ENCODE measurements at regions not wholly inside any gene's neighbourhood (a gene's known extent, or its start where the extent isn't known, plus 50 kb on each side); places are given as distances from the start of the nearest gene placed in this dataset.

DNA sequence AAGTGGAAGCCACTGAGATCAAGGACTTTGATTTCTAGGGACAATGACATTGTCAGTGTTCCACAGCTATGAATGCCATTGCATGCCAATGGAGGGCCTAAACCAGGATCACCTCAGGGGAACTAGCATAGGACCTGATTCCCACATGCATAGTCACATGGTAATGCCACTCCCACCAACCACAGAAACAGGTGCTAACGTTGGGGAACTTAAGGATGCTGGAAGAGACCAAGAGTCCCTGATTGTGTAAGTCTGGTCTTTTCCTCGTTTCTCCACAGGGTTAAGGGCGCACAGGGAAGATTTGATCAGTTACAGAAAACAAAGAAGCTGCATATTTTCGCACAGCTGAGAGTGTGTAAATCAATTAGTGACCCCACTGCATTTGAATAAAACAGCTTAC is 59.4 kb upstream of the CD44 start (continued):
- no peak for TF ChIP-seq DPF2 (IDR thresholded peaks at IDR 0.05)

DNA sequence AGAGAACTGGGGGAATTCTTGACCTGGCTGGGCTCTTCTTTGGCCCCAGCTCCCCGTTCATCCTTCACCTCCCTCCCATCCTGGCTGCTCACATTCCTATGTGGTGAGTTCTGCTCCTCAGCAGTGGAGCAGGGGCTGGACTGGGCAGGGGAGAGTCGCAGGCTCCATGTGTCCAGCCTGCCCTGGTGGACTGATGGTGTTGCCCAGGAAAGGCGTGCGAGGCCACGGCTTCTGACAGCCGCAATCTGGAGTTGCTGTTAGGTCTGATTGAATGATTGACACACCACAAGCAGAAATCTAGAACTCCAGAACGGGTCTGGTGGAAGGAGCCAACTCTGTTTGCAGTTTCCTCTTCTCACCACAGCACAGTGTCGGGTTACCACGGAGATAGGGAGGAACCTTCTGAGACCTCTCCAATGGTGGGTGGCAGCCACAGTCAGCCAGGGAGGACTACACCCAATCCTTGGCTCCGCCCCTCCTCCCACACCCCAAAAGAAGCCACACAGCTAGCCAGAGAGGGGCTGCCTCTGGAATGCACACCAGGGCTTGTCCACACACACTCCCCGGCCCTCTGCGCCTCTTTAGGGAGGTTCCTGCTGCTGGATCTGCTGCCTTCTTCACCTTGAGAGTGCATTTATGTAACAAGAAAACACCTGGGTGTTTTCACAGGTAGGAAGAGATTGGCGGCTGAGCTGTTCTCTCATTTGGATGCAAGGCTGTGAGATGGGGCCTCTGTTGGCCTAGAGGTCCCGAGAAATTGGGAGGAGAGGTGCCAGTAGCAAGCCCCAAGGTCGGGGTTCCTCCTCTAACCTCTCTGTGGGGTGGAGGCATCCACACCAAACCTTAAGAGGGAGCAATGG is 56.4 kb upstream of the CD44 start:
- CTCF ChIA-PET (ENCODE audit: low intra/inter-chr PET ratio), result no interaction called here
- Histone ChIP-seq H3K4me1 (replicated peaks in 1 of 2; ENCODE audit: control insufficient read depth in 2 of 2, insufficient read depth in 2 of 2, low read length in 2 of 2) (peaks cover 6 to 23% of the 10 kb centered on the region in 2 experiments; a peak in 4 of 5 replicates), H3K4me2 (ENCODE audit: insufficient read depth, low read length) (peak overlapping the region; percentile 50), H3K36me3 (ENCODE audit: control insufficient read depth, insufficient read depth, low read length) (no peaks in the 10 kb centered on the region), H2AFZ (ENCODE audit: low read depth, low read length) (peak overlapping the region; percentile 21; the same call in 1 of the 2 replicates), H3K9ac (ENCODE audit: insufficient read depth in 1 of 2, low read depth in 2 of 2, low read length in 2 of 2) (peak overlapping the region in 1 of 2 experiments; percentile 82; a peak in 2 of 4 replicates), H4K20me1 (replicated peaks; ENCODE audit: control insufficient read depth, insufficient read depth, low read length) (no peaks in the 10 kb centered on the region), H3K79me2 (ENCODE audit: control insufficient read depth, insufficient read depth, low read length) (no peaks in the 10 kb centered on the region), H3K27me3 (ENCODE audit: control insufficient read depth in 2 of 2, insufficient read depth in 2 of 2, low read length in 2 of 2) (no peaks in the 10 kb centered on the region), H3K27ac (ENCODE audit: extremely low read depth, low read depth, low read length) (no peak overlapping the region), H3K9me1 (ENCODE audit: control insufficient read depth, insufficient read depth, low read length) (no peaks in the 10 kb centered on the region), H3K4me3 (no peak overlapping the region), H3K9me3 (replicated peaks; ENCODE audit: control insufficient read depth, insufficient read depth, low read depth, low read length) (no peaks in the 10 kb centered on the region)
- FAIRE-seq (peak; percentile 98), ATAC-seq (peak; percentile 98), DNase-seq (ENCODE audit: extremely low read depth in 1 of 4, low spot score in 3 of 4) (peak; percentile 76 to 86 (median 84))
- WGBS (ENCODE audit: insufficient coverage, low coverage, missing lambda C conversion rate), result 7% methylated on average over 14 of the region's 15 CpGs
- in situ Hi-C loops (cut with MboI) (no loop called here), intact Hi-C loops (cut with micrococcal nuclease) (no loop called here)
- no TSS peak for BruUV-seq (replicated peaks)
- POLR2A ChIA-PET, result no interaction called here
- TF ChIP-seq RBBP5 (IDR thresholded peaks at IDR 0.05; ENCODE audit: borderline replicate concordance, insufficient read depth, low read length, poor library complexity, severe bottlenecking) (peak; percentile 30), FOSL1 (tag; conservative IDR thresholded peaks at IDR 0.05) (peak; percentile 60; the same call in 1 of the 2 replicates), RBM25 (IDR thresholded peaks at IDR 0.05; ENCODE audit: low read depth, low read length, severe bottlenecking) (no peak), TEAD4 (IDR thresholded peaks at IDR 0.05; ENCODE audit: low read length) (peak; percentile 42; the same call in 1 of the 2 replicates), TEAD4 (CRISPR knock-in tag; IDR thresholded peaks at IDR 0.05; ENCODE audit: borderline replicate concordance) (no peak), SIX5 (IDR thresholded peaks at IDR 0.05; ENCODE audit: borderline replicate concordance in 1 of 2, insufficient read depth in 1 of 2, low read depth in 1 of 2, low read length in 2 of 2) (peak in 1 of 2 experiments; percentile 3; a peak in 1 of 4 replicates), SPI1 (IDR thresholded peaks at IDR 0.05; ENCODE audit: borderline replicate concordance, low read depth, low read length) (peak; percentile 36; the same call in 1 of the 2 replicates), KLF6 (CRISPR knock-in tag; IDR thresholded peaks at IDR 0.05; ENCODE audit: borderline replicate concordance) (no peak), CTBP1 (IDR thresholded peaks at IDR 0.05; ENCODE audit: borderline replicate concordance) (0 out of 2 replicates have a peak, but pooled peaks have one; percentile 34), MBD2 (IDR thresholded peaks at IDR 0.05; ENCODE audit: borderline replicate concordance, low read depth) (0 out of 2 replicates have a peak, but pooled peaks have one; percentile 19), ZKSCAN8 (CRISPR knock-in tag; IDR thresholded peaks at IDR 0.05) (no peak)
- TF ChIP-seq, protein P1, sequence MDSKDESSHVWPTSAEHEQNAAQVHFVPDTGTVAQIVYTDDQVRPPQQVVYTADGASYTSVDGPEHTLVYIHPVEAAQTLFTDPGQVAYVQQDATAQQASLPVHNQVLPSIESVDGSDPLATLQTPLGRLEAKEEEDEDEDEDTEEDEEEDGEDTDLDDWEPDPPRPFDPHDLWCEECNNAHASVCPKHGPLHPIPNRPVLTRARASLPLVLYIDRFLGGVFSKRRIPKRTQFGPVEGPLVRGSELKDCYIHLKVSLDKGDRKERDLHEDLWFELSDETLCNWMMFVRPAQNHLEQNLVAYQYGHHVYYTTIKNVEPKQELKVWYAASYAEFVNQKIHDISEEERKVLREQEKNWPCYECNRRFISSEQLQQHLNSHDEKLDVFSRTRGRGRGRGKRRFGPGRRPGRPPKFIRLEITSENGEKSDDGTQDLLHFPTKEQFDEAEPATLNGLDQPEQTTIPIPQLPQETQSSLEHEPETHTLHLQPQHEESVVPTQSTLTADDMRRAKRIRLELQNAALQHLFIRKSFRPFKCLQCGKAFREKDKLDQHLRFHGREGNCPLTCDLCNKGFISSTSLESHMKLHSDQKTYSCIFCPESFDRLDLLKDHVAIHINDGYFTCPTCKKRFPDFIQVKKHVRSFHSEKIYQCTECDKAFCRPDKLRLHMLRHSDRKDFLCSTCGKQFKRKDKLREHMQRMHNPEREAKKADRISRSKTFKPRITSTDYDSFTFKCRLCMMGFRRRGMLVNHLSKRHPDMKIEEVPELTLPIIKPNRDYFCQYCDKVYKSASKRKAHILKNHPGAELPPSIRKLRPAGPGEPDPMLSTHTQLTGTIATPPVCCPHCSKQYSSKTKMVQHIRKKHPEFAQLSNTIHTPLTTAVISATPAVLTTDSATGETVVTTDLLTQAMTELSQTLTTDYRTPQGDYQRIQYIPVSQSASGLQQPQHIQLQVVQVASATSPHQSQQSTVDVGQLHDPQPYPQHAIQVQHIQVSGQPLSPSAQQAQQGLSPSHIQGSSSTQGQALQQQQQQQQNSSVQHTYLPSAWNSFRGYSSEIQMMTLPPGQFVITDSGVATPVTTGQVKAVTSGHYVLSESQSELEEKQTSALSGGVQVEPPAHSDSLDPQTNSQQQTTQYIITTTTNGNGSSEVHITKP (IDR thresholded peaks at IDR 0.05; ENCODE audit: partially characterized antibody), result peak; percentile 50
- TF ChIP-seq, protein P2, sequence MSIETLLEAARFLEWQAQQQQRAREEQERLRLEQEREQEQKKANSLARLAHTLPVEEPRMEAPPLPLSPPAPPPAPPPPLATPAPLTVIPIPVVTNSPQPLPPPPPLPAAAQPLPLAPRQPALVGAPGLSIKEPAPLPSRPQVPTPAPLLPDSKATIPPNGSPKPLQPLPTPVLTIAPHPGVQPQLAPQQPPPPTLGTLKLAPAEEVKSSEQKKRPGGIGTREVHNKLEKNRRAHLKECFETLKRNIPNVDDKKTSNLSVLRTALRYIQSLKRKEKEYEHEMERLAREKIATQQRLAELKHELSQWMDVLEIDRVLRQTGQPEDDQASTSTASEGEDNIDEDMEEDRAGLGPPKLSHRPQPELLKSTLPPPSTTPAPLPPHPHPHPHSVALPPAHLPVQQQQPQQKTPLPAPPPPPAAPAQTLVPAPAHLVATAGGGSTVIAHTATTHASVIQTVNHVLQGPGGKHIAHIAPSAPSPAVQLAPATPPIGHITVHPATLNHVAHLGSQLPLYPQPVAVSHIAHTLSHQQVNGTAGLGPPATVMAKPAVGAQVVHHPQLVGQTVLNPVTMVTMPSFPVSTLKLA (conservative IDR thresholded peaks at IDR 0.05), result 0 out of 4 replicates have a peak, but pooled peaks of 1 of the 2 experiments have one; percentile 13
